KOPT-K1 (cell line): ENCODE measurements at regions not wholly inside any gene's neighbourhood (a gene's known extent, or its start where the extent isn't known, plus 50 kb on each side); places are given as distances from the start of the nearest gene placed in this dataset.

Source experiments
- H3K27ac ChIP-seq: fragments of 200-600 bp; sonication (generic); 2 replicates; pipeline ENCODE4 v1.5.1; 2016; ENCODE audit warnings: antibody characterized with exemption, mild to moderate bottlenecking, low read depth, low read length; ENCODE audit not compliant: poor library complexity, severe bottlenecking
- H3K36me3 ChIP-seq: fragments of 200-600 bp; sonication (generic); 2 replicates; pipeline ENCODE4 v1.5.1; 2017; ENCODE audit warnings: antibody characterized with exemption, mild to moderate bottlenecking, low read length, moderate library complexity; ENCODE audit not compliant: insufficient read depth
- H3K9me3 ChIP-seq: fragments of 200-600 bp; sonication (generic); 2 replicates; pipeline ENCODE4 v1.5.1; 2017; ENCODE audit warnings: antibody characterized with exemption, low read length, mild to moderate bottlenecking; ENCODE audit not compliant: insufficient read depth, poor library complexity, severe bottlenecking

- no peaks in the 10 kb centered on the region for H3K9me3 ChIP-seq
- no peak overlapping the region for H3K27ac ChIP-seq
- H3K36me3 ChIP-seq = no peaks in the 10 kb centered on the region
Measured at GRCh38 chr2:5051300-5051699, 640.9 kb upstream of the SOX11 start.

- H3K9me3 ChIP-seq = no peaks in the 10 kb centered on the region
Measured at GRCh38 chr2:5052905-5053304, 639.3 kb upstream of the SOX11 start.

GRCh38 chr2:5057891-5058351 lies 634.3 kb upstream of the SOX11 start:
- no peak overlapping the region for H3K27ac ChIP-seq
- H3K36me3 ChIP-seq = no peaks in the 10 kb centered on the region
- H3K9me3 ChIP-seq = no peaks in the 10 kb centered on the region

More at GRCh38 chr2:5052905-5053304, 639.3 kb upstream of the SOX11 start:
- Histone ChIP-seq H3K36me3 (no peaks in the 10 kb centered on the region), H3K27ac (no peak overlapping the region)

- H3K36me3 ChIP-seq = no peaks in the 10 kb centered on the region
Measured at GRCh38 chr2:5060956-5061355, 631.2 kb upstream of the SOX11 start.

GRCh38 chr2:5064687-5065086 lies 627.5 kb upstream of the SOX11 start:
- Histone ChIP-seq H3K36me3 (no peaks in the 10 kb centered on the region), H3K9me3 (no peaks in the 10 kb centered on the region), H3K27ac (no peak overlapping the region)

More at GRCh38 chr2:5060956-5061355, 631.2 kb upstream of the SOX11 start:
- H3K27ac ChIP-seq = no peak overlapping the region
- no peaks in the 10 kb centered on the region for H3K9me3 ChIP-seq

- Histone ChIP-seq H3K36me3 (no peaks in the 10 kb centered on the region), H3K27ac (no peak overlapping the region), H3K9me3 (no peaks in the 10 kb centered on the region)
Measured at GRCh38 chr2:5067816-5068215, 624.4 kb upstream of the SOX11 start.

- H3K36me3 ChIP-seq = no peaks in the 10 kb centered on the region
- H3K27ac ChIP-seq = no peak overlapping the region
- no peaks in the 10 kb centered on the region for H3K9me3 ChIP-seq
Measured at GRCh38 chr2:5070257-5070656, 621.9 kb upstream of the SOX11 start.

- H3K27ac ChIP-seq = no peak overlapping the region
- no peaks in the 10 kb centered on the region for H3K36me3 ChIP-seq
- no peaks in the 10 kb centered on the region for H3K9me3 ChIP-seq
Measured at GRCh38 chr2:5074733-5075132, 617.5 kb upstream of the SOX11 start.

GRCh38 chr2:5076599-5076998 lies 615.6 kb upstream of the SOX11 start:
- Histone ChIP-seq H3K9me3 (no peaks in the 10 kb centered on the region), H3K27ac (no peak overlapping the region)

GRCh38 chr2:5077479-5078089 lies 614.6 kb upstream of the SOX11 start:
- Histone ChIP-seq H3K27ac (no peak overlapping the region), H3K9me3 (no peaks in the 10 kb centered on the region), H3K36me3 (no peaks in the 10 kb centered on the region)

More at GRCh38 chr2:5076599-5076998, 615.6 kb upstream of the SOX11 start:
- no peaks in the 10 kb centered on the region for H3K36me3 ChIP-seq

- Histone ChIP-seq H3K27ac (no peak overlapping the region), H3K36me3 (no peaks in the 10 kb centered on the region), H3K9me3 (no peaks in the 10 kb centered on the region)
Measured at GRCh38 chr2:5083402-5083801, 608.8 kb upstream of the SOX11 start.

- Histone ChIP-seq H3K27ac (no peak overlapping the region), H3K36me3 (no peaks in the 10 kb centered on the region)
Measured at GRCh38 chr2:5089409-5089808, 602.8 kb upstream of the SOX11 start.

GRCh38 chr2:5093056-5093455 lies 599.1 kb upstream of the SOX11 start:
- Histone ChIP-seq H3K27ac (no peak overlapping the region), H3K9me3 (no peaks in the 10 kb centered on the region), H3K36me3 (no peaks in the 10 kb centered on the region)

More at GRCh38 chr2:5089409-5089808, 602.8 kb upstream of the SOX11 start:
- no peaks in the 10 kb centered on the region for H3K9me3 ChIP-seq

GRCh38 chr2:5093518-5093917 lies 598.7 kb upstream of the SOX11 start:
- Histone ChIP-seq H3K36me3 (no peaks in the 10 kb centered on the region), H3K27ac (no peak overlapping the region), H3K9me3 (no peaks in the 10 kb centered on the region)

- H3K27ac ChIP-seq = no peak overlapping the region
- H3K36me3 ChIP-seq = no peaks in the 10 kb centered on the region
- H3K9me3 ChIP-seq = no peaks in the 10 kb centered on the region
Measured at GRCh38 chr2:5094192-5094591, 598.0 kb upstream of the SOX11 start.

- Histone ChIP-seq H3K36me3 (no peaks in the 10 kb centered on the region), H3K9me3 (no peaks in the 10 kb centered on the region), H3K27ac (no peak overlapping the region)
Measured at GRCh38 chr2:5098286-5098685, 593.9 kb upstream of the SOX11 start.
